Peyer's patch (tissue), 4 donors: ENCODE measurements at regions not wholly inside any gene's neighbourhood (a gene's known extent, or its start where the extent isn't known, plus 50 kb on each side); places are given as distances from the start of the nearest gene placed in this dataset.

ENCODE experiments used
- POLR2A ChIP-seq, 2 donors: fragments of 450-650 bp; IDR thresholded peaks; one replicate each; pipeline ENCODE4 v1.5.1; 2017; ENCODE audit warnings: antibody characterized with exemption in 2 of 2, mild to moderate bottlenecking in 2 of 2, moderate library complexity in 2 of 2
- TF ChIP-seq, protein P1 (sequence below), 6 experiments: fragments of 450-650 bp in 4 of 6; fragments of 200-600 bp in 2 of 6; sonication (generic) in 1 of 6; IDR thresholded peaks; one replicate each; pipeline ENCODE4 v1.5.1; 2017 to 2019; ENCODE audit warnings: antibody characterized with exemption in 6 of 6, mild to moderate bottlenecking in 3 of 6, moderate library complexity in 1 of 6

DNA sequence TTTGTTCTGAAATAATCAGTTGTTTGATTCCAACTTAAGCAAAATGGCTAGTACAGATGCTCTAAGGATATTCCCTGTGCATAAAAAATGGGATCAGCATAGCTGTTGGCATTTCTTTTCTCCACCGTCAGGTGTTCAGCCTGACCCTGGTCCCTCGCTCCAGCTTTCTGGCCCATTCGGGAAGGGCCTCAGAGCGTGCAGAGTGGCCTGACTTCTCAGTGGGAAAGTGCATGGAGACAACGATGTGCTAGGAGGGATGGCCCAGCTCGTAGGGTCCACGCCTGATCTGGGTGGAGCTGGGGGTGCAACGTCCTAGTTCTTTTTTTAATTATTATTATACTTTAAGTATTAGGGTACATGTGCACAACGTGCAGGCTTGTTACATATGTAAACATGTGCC lies 319.1 kb upstream of the IRX4 start:
- TF ChIP-seq, protein P1, sequence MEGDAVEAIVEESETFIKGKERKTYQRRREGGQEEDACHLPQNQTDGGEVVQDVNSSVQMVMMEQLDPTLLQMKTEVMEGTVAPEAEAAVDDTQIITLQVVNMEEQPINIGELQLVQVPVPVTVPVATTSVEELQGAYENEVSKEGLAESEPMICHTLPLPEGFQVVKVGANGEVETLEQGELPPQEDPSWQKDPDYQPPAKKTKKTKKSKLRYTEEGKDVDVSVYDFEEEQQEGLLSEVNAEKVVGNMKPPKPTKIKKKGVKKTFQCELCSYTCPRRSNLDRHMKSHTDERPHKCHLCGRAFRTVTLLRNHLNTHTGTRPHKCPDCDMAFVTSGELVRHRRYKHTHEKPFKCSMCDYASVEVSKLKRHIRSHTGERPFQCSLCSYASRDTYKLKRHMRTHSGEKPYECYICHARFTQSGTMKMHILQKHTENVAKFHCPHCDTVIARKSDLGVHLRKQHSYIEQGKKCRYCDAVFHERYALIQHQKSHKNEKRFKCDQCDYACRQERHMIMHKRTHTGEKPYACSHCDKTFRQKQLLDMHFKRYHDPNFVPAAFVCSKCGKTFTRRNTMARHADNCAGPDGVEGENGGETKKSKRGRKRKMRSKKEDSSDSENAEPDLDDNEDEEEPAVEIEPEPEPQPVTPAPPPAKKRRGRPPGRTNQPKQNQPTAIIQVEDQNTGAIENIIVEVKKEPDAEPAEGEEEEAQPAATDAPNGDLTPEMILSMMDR (IDR thresholded peaks at IDR 0.05), result no peak
- no peak for TF ChIP-seq POLR2A (IDR thresholded peaks at IDR 0.05)
